GM18499 (cell line): ENCODE measurements at regions not wholly inside any gene's neighbourhood (a gene's known extent, or its start where the extent isn't known, plus 50 kb on each side); places are given as distances from the start of the nearest gene placed in this dataset.

ENCODE experiments used
- ATAC-seq: cut with Tn5 transposase; IDR thresholded peaks from one replicate; pipeline ENCODE4 v1.9.1; 2021; ENCODE audit warnings: moderate number of reproducible peaks; ENCODE audit not compliant: insufficient read depth, unreplicated experiment

GRCh38 chr17:77387891-77388290 lies 247.1 kb downstream of the SEC14L1 start:
- ATAC-seq = no peak

- no peak for ATAC-seq
These were observed 247.9 kb downstream of the SEC14L1 start for GRCh38 chr17:77388384-77389306.

GRCh38 chr17:77390870-77391269 lies 250.1 kb downstream of the SEC14L1 start:
- no peak for ATAC-seq

GRCh38 chr17:77391668-77392375 lies 251.1 kb downstream of the SEC14L1 start:
- no peak for ATAC-seq

- no peak for ATAC-seq
These were observed 251.9 kb downstream of the SEC14L1 start for GRCh38 chr17:77392376-77393273.

- no peak for ATAC-seq
These were observed 252.5 kb downstream of the SEC14L1 start for GRCh38 chr17:77393274-77393600.

GRCh38 chr17:77393867-77394539 lies 253.2 kb downstream of the SEC14L1 start:
- no peak for ATAC-seq

GRCh38 chr17:77394540-77395295 lies 253.9 kb downstream of the SEC14L1 start:
- ATAC-seq = no peak

GRCh38 chr17:77395501-77396048 lies 254.8 kb downstream of the SEC14L1 start:
- no peak for ATAC-seq

- ATAC-seq = no peak
These were observed 255.8 kb downstream of the SEC14L1 start for GRCh38 chr17:77396610-77397009.

- no peak for ATAC-seq
These were observed 257.5 kb downstream of the SEC14L1 start for GRCh38 chr17:77398274-77398673.

GRCh38 chr17:77399319-77399957 lies 258.7 kb downstream of the SEC14L1 start:
- ATAC-seq = no peak

- ATAC-seq = no peak
These were observed 259.7 kb downstream of the SEC14L1 start for GRCh38 chr17:77400445-77400870.

GRCh38 chr17:77402159-77402731 lies 261.5 kb downstream of the SEC14L1 start:
- no peak for ATAC-seq

GRCh38 chr17:77403854-77404253 lies 263.1 kb downstream of the SEC14L1 start:
- ATAC-seq = no peak

- ATAC-seq = no peak
These were observed 264.2 kb downstream of the SEC14L1 start for GRCh38 chr17:77404812-77405581.
